ENCODE measurements at regions not wholly inside any gene's neighbourhood (a gene's known extent, or its start where the extent isn't known, plus 50 kb on each side); places are given as distances from the start of the nearest gene placed in this dataset.

DNA sequence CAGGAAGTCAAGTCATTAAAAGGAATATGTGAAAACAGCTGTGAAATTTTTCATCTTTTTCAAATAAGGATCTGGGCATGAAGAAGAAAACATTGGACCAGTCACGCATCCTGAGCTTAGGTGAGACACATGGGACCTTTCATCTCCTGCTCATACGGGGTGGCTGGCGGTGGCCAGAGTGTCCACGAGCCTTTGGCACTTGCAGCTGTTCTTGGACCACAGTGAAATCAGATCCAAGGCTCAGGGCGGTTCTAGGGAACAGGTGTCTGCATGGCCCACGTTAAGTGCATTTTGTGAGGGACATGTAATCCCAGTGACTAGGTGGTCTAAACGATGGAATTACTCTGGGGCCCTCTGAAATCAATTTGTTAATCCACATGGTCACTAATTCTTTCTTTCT lies 212.7 kb upstream of the COPS8 start:
- no peaks in the 10 kb centered on the region for H3K36me3 ChIP-seq (replicated peaks in 1 of 2; ENCODE audit: control insufficient read depth in 1 of 2, insufficient read depth in 2 of 2, low read length in 1 of 2)
- CTCF ChIA-PET, result no interaction called here
- 44% methylated on average over 7 of the region's 7 CpGs for WGBS (ENCODE audit: low lambda C conversion rate)

GRCh38 chr2:236873636-236874035 lies 212.1 kb upstream of the COPS8 start:
- Histone ChIP-seq H3F3A (replicated peaks; ENCODE audit: insufficient read depth) (no peaks in the 10 kb centered on the region), H3K4me3 (ENCODE audit: low read depth in 2 of 2, low read length in 1 of 2) (no peak overlapping the region), H4K20me1 (ENCODE audit: insufficient read depth) (no peaks in the 10 kb centered on the region), H2AFZ (ENCODE audit: low read depth) (no peak overlapping the region), H3K27me3 (ENCODE audit: insufficient read depth) (no peaks in the 10 kb centered on the region), H3K27ac (ENCODE audit: low read depth in 2 of 2, low read length in 1 of 2) (no peak overlapping the region), H3K79me2 (ENCODE audit: insufficient read depth) (no peaks in the 10 kb centered on the region), H3K36me3 (replicated peaks in 1 of 2; ENCODE audit: control insufficient read depth in 1 of 2, insufficient read depth in 2 of 2, low read length in 1 of 2) (no peaks in the 10 kb centered on the region), H3K9me3 (no peaks in the 10 kb centered on the region), H3K4me1 (ENCODE audit: control insufficient read depth in 1 of 2, insufficient read depth in 2 of 2, low read depth in 1 of 2, low read length in 1 of 2) (no peaks in the 10 kb centered on the region; a peak in 1 of 4 replicates), H3K4me2 (no peak overlapping the region), H3K9ac (no peak overlapping the region), H3K9me2 (no peaks in the 10 kb centered on the region)
- CTCF ChIA-PET, result no interaction called here
- POLR2A ChIA-PET, result no interaction called here
- WGBS (ENCODE audit: low lambda C conversion rate), result 43% methylated on average over 4 of the region's 4 CpGs
- TF ChIP-seq NFIC (IDR thresholded peaks at IDR 0.05; ENCODE audit: borderline replicate concordance) (no peak), RFX5 (IDR thresholded peaks at IDR 0.05; ENCODE audit: low read length) (no peak), CHD2 (IDR thresholded peaks at IDR 0.05; ENCODE audit: low read length, partially characterized antibody) (no peak), EZH2phosphoT487 (IDR thresholded peaks at IDR 0.05; ENCODE audit: borderline replicate concordance, low read depth) (no peak), TEAD4 (IDR thresholded peaks at IDR 0.05; ENCODE audit: borderline replicate concordance, insufficient read depth) (no peak), IRF3 (IDR thresholded peaks at IDR 0.05; ENCODE audit: low read depth, low read length) (no peak), RCOR1 (IDR thresholded peaks at IDR 0.05; ENCODE audit: low read length) (no peak), SMC3 (IDR thresholded peaks at IDR 0.05; ENCODE audit: low read depth, low read length) (no peak), FOSL2 (IDR thresholded peaks at IDR 0.05; ENCODE audit: borderline replicate concordance, low read depth) (no peak)
- TF ChIP-seq, protein P1, sequence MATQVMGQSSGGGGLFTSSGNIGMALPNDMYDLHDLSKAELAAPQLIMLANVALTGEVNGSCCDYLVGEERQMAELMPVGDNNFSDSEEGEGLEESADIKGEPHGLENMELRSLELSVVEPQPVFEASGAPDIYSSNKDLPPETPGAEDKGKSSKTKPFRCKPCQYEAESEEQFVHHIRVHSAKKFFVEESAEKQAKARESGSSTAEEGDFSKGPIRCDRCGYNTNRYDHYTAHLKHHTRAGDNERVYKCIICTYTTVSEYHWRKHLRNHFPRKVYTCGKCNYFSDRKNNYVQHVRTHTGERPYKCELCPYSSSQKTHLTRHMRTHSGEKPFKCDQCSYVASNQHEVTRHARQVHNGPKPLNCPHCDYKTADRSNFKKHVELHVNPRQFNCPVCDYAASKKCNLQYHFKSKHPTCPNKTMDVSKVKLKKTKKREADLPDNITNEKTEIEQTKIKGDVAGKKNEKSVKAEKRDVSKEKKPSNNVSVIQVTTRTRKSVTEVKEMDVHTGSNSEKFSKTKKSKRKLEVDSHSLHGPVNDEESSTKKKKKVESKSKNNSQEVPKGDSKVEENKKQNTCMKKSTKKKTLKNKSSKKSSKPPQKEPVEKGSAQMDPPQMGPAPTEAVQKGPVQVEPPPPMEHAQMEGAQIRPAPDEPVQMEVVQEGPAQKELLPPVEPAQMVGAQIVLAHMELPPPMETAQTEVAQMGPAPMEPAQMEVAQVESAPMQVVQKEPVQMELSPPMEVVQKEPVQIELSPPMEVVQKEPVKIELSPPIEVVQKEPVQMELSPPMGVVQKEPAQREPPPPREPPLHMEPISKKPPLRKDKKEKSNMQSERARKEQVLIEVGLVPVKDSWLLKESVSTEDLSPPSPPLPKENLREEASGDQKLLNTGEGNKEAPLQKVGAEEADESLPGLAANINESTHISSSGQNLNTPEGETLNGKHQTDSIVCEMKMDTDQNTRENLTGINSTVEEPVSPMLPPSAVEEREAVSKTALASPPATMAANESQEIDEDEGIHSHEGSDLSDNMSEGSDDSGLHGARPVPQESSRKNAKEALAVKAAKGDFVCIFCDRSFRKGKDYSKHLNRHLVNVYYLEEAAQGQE (IDR thresholded peaks at IDR 0.05; ENCODE audit: low read depth, low read length), result no peak
- DNase-seq, result no peak

More for the DNA sequence above, 212.7 kb upstream of the COPS8 start:
- Histone ChIP-seq H3K27me3 (ENCODE audit: insufficient read depth) (no peaks in the 10 kb centered on the region), H3F3A (replicated peaks; ENCODE audit: insufficient read depth) (no peaks in the 10 kb centered on the region), H3K4me2 (no peak overlapping the region), H2AFZ (ENCODE audit: low read depth) (no peak overlapping the region), H4K20me1 (ENCODE audit: insufficient read depth) (no peaks in the 10 kb centered on the region), H3K79me2 (ENCODE audit: insufficient read depth) (no peaks in the 10 kb centered on the region), H3K9ac (no peak overlapping the region), H3K9me3 (no peaks in the 10 kb centered on the region), H3K27ac (ENCODE audit: low read depth in 2 of 2, low read length in 1 of 2) (no peak overlapping the region), H3K9me2 (no peaks in the 10 kb centered on the region), H3K4me1 (ENCODE audit: control insufficient read depth in 1 of 2, insufficient read depth in 2 of 2, low read depth in 1 of 2, low read length in 1 of 2) (no peaks in the 10 kb centered on the region; a peak in 1 of 4 replicates), H3K4me3 (ENCODE audit: low read depth in 2 of 2, low read length in 1 of 2) (no peak overlapping the region)
- POLR2A ChIA-PET, result no interaction called here
- TF ChIP-seq EZH2phosphoT487 (IDR thresholded peaks at IDR 0.05; ENCODE audit: borderline replicate concordance, low read depth) (no peak), SMC3 (IDR thresholded peaks at IDR 0.05; ENCODE audit: low read depth, low read length) (no peak), TEAD4 (IDR thresholded peaks at IDR 0.05; ENCODE audit: borderline replicate concordance, insufficient read depth) (no peak), RXRA (IDR thresholded peaks at IDR 0.05; ENCODE audit: borderline replicate concordance, low read depth) (no peak), GATA2 (CRISPR knock-in tag; IDR thresholded peaks at IDR 0.05) (no peak)
- TF ChIP-seq, protein P2, sequence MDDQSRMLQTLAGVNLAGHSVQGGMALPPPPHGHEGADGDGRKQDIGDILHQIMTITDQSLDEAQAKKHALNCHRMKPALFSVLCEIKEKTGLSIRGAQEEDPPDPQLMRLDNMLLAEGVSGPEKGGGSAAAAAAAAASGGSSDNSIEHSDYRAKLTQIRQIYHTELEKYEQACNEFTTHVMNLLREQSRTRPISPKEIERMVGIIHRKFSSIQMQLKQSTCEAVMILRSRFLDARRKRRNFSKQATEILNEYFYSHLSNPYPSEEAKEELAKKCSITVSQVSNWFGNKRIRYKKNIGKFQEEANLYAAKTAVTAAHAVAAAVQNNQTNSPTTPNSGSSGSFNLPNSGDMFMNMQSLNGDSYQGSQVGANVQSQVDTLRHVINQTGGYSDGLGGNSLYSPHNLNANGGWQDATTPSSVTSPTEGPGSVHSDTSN (IDR thresholded peaks at IDR 0.05), result no peak
- DNase-seq, result no peak
